HEK293T (cell line): ENCODE measurements at regions not wholly inside any gene's neighbourhood (a gene's known extent, or its start where the extent isn't known, plus 50 kb on each side); places are given as distances from the start of the nearest gene placed in this dataset.

Experiments
- CTCF ChIA-PET: fragments of 350-600 bp; formaldehyde crosslinking; extraction: SDS; loops from one replicate; lab custom pipeline; 2021; ENCODE audit warnings: antibody characterized with exemption, inconsistent platforms; lab: Yijun Ruan, JAX
- POLR2A ChIA-PET: fragments of 350-600 bp; formaldehyde crosslinking; extraction: SDS; loops from one replicate; lab custom pipeline; 2020; ENCODE audit warnings: antibody characterized with exemption, inconsistent platforms; lab: Yijun Ruan, JAX
- DNase-seq: peaks from one replicate; pipeline ENCODE4 v3.0.0; 2012; ENCODE audit warnings: mixed read lengths; ENCODE audit errors: extremely low spot score
- ARNT ChIP-seq: fragments of 450-650 bp; IDR thresholded peaks from 2 replicates; pipeline ENCODE4 v1.6.1; 2017; ENCODE audit warnings: mild to moderate bottlenecking
- BHLHE40 ChIP-seq: fragments of 450-650 bp; IDR thresholded peaks from 2 replicates; pipeline ENCODE4 v1.6.1; 2016; ENCODE audit warnings: mild to moderate bottlenecking, moderate library complexity, borderline replicate concordance
- CTBP1 ChIP-seq: fragments of 450-650 bp; IDR thresholded peaks from 2 replicates; pipeline ENCODE4 v1.6.1; 2016; ENCODE audit warnings: borderline replicate concordance
- ELF4 ChIP-seq: fragments of 450-650 bp; IDR thresholded peaks from 2 replicates; pipeline ENCODE4 v1.6.1; 2017; ENCODE audit warnings: antibody characterized with exemption
- FOXA1 ChIP-seq: fragments of 450-650 bp; IDR thresholded peaks from 2 replicates; pipeline ENCODE4 v1.6.1; 2016; ENCODE audit warnings: mild to moderate bottlenecking
- FOXK2 ChIP-seq: fragments of 450-650 bp; IDR thresholded peaks from 2 replicates; pipeline ENCODE4 v1.6.1; 2016; ENCODE audit warnings: mild to moderate bottlenecking
- FOXM1 ChIP-seq: fragments of 450-650 bp; IDR thresholded peaks from 2 replicates; pipeline ENCODE4 v1.6.1; 2017; ENCODE audit warnings: mild to moderate bottlenecking, borderline replicate concordance
- HDGF ChIP-seq: fragments of 450-650 bp; IDR thresholded peaks from 2 replicates; pipeline ENCODE4 v1.6.1; 2017; ENCODE audit warnings: antibody characterized with exemption, borderline replicate concordance
- L3MBTL2 ChIP-seq: fragments of 450-650 bp; conservative IDR thresholded peaks from 2 replicates; pipeline ENCODE4 v1.6.1; 2016; ENCODE audit warnings: mild to moderate bottlenecking
- LEF1 ChIP-seq: fragments of 450-650 bp; IDR thresholded peaks from 2 replicates; pipeline ENCODE4 v1.6.1; 2017; ENCODE audit warnings: mild to moderate bottlenecking, borderline replicate concordance
- NFRKB ChIP-seq: fragments of 450-650 bp; IDR thresholded peaks from 2 replicates; pipeline ENCODE4 v1.6.1; 2016; ENCODE audit warnings: mild to moderate bottlenecking, moderate library complexity
- PKNOX1 ChIP-seq: fragments of 450-650 bp; IDR thresholded peaks from 2 replicates; pipeline ENCODE4 v1.6.1; 2016
- SP1 ChIP-seq: fragments of 450-650 bp; IDR thresholded peaks from 2 replicates; pipeline ENCODE4 v1.6.1; 2017
- SUZ12 ChIP-seq: fragments of 450-650 bp; IDR thresholded peaks from 2 replicates; pipeline ENCODE4 v1.6.1; 2016; ENCODE audit warnings: mild to moderate bottlenecking
- TARDBP ChIP-seq: fragments of 450-650 bp; IDR thresholded peaks from 2 replicates; pipeline ENCODE4 v1.6.1; 2016
- ZNF384 ChIP-seq: fragments of 450-650 bp; IDR thresholded peaks from 2 replicates; pipeline ENCODE4 v1.6.1; 2016

GRCh38 chr12:67816269-67816668, 167.7 kb downstream of the DYRK2 start:
- CTCF ChIA-PET, result no interaction called here
- POLR2A ChIA-PET, result no interaction called here
- no peak for TF ChIP-seq NFRKB
- no peak for TF ChIP-seq PKNOX1
- TF ChIP-seq SP1, result no peak
- TF ChIP-seq ELF4, result no peak
- TF ChIP-seq LEF1, result no peak
- no peak for TF ChIP-seq BHLHE40
- no peak for TF ChIP-seq HDGF
- no peak for TF ChIP-seq CTBP1
- TF ChIP-seq SUZ12, result no peak
- no peak for TF ChIP-seq FOXM1
- no peak for TF ChIP-seq ZNF384
- DNase-seq, result no peak

GRCh38 chr12:67818459-67818903, 169.9 kb downstream of the DYRK2 start:
- TF ChIP-seq FOXK2, result no peak
- no peak for TF ChIP-seq TARDBP
- TF ChIP-seq HDGF, result no peak
- no peak for TF ChIP-seq CTBP1
- no peak for TF ChIP-seq PKNOX1
- no peak for TF ChIP-seq ELF4
- no peak for TF ChIP-seq ZNF384
- TF ChIP-seq NFRKB, result no peak
- no peak for TF ChIP-seq BHLHE40
- no peak for DNase-seq
- ChIA-PET POLR2A (no interaction called here), CTCF (no interaction called here)

GRCh38 chr12:67819902-67820301, 169.3 kb upstream of the IFNG-AS1 start:
- ChIA-PET CTCF (no interaction called here), POLR2A (no interaction called here)
- TF ChIP-seq FOXM1 (no peak), TARDBP (no peak), NFRKB (no peak), HDGF (no peak), ZNF384 (no peak), ARNT (no peak), CTBP1 (no peak), L3MBTL2 (no peak), BHLHE40 (no peak), SUZ12 (no peak), FOXA1 (no peak), ELF4 (no peak)
- DNase-seq, result no peak

- ChIA-PET CTCF (no interaction called here), POLR2A (no interaction called here)
- DNase-seq, result no peak
- no peak for TF ChIP-seq ARNT
- TF ChIP-seq CTBP1, result no peak
- no peak for TF ChIP-seq LEF1
- no peak for TF ChIP-seq FOXK2
- TF ChIP-seq BHLHE40, result no peak
Observed at GRCh38 chr12:67820694-67821093, 168.6 kb upstream of the IFNG-AS1 start.

- TF ChIP-seq LEF1, result no peak
- CTCF ChIA-PET, result interaction anchor here (0.5 kb wide), 1 partner anchor 467 kb away, joined by 3 read pairs; no protein-coding TSS in a partner anchor
- no peak for DNase-seq
- POLR2A ChIA-PET, result no interaction called here
Observed at GRCh38 chr12:67822826-67823225, 166.4 kb upstream of the IFNG-AS1 start.

- DNase-seq, result no peak
- TF ChIP-seq NFRKB (no peak), ZNF384 (no peak), ELF4 (no peak), SP1 (no peak), PKNOX1 (no peak)
- ChIA-PET POLR2A (no interaction called here), CTCF (no interaction called here)
Observed at GRCh38 chr12:67826148-67826547, 163.1 kb upstream of the IFNG-AS1 start.

- ChIA-PET CTCF (no interaction called here), POLR2A (interaction anchor here (0.9 kb wide), 1 partner anchor 179 kb away, joined by 3 read pairs; the partner anchor contains the start of gene DYRK2)
- no peak for TF ChIP-seq SUZ12
- TF ChIP-seq L3MBTL2, result no peak
- TF ChIP-seq ARNT, result no peak
- no peak for TF ChIP-seq FOXK2
- TF ChIP-seq SP1, result no peak
- no peak for TF ChIP-seq LEF1
- no peak for TF ChIP-seq ELF4
- no peak for TF ChIP-seq CTBP1
- DNase-seq, result no peak
Observed at GRCh38 chr12:67826946-67827720, 162.1 kb upstream of the IFNG-AS1 start.
